ENCODE measurements at regions not wholly inside any gene's neighbourhood (a gene's known extent, or its start where the extent isn't known, plus 50 kb on each side); places are given as distances from the start of the nearest gene placed in this dataset.

GRCh38 chr10:3619241-3619640 lies 165.8 kb downstream of the KLF6 start:
- TF ChIP-seq EZH2 (IDR thresholded peaks at IDR 0.05) (no peak), POLR2AphosphoS5 (IDR thresholded peaks at IDR 0.05; ENCODE audit: borderline replicate concordance, low read depth, low read length) (no peak), FOXP2 (optimal IDR thresholded peaks at IDR 0.05; ENCODE audit: control extremely low read depth, extremely low read length, insufficient read depth) (no peak)
